Activated CD4-positive, alpha-beta T cell treated with anti-CD3 and anti-CD28 coated beads, Interleukin-2, amount 50 U/mL, for 48 hours (primary cell): ENCODE measurements at regions not wholly inside any gene's neighbourhood (a gene's known extent, or its start where the extent isn't known, plus 50 kb on each side); places are given as distances from the start of the nearest gene placed in this dataset.
"Not testable (repeated sequence)": the region's sequence is repeated elsewhere in the genome, so short reads cannot be mapped to it uniquely, and the experiment has no call there.

ENCODE experiments used
- DNase-seq, 2 experiments: peaks; one replicate each; pipeline ENCODE4 v3.0.0-alpha.2; 2020

DNA sequence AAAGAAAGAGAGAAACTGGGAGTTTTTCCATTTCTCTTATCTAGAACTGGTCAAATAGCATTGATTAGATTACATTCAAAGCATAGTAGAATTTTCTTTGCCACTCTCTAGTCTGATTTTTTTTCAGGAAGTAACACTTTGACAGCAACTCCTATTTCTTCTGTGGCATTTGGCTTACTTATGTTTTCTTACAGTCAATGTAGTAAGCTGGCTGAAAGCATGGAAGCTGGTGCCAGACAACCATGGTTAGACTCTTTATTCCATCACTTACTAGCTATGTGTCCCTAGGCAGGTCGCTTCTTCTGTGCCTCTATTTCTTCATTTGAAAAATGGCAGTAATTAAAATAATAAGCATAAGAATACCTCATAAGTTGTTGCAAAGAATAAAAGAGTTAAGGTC lies 54.2 kb upstream of the OPRM1 start:
- DNase-seq = no peak

DNA sequence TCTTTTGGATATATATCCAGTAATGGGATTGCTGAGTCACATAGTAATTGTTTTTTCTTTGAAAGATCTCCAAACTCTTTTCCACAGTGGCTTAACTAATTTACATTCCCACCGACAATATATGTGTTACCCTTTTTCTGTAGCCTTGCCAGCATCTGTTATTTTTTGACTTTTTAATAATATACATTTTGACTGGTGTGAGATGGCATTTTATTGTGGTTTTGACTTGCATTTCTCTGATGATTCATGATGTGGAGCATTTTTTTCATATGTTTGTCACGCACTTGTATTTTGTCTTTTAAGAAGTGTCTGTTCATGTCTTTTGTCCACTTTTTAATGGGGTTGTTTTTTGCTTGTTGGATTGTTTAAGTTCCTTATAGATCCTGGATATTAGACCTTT lies 58.9 kb upstream of the OPRM1 start:
- DNase-seq = no peak

DNA sequence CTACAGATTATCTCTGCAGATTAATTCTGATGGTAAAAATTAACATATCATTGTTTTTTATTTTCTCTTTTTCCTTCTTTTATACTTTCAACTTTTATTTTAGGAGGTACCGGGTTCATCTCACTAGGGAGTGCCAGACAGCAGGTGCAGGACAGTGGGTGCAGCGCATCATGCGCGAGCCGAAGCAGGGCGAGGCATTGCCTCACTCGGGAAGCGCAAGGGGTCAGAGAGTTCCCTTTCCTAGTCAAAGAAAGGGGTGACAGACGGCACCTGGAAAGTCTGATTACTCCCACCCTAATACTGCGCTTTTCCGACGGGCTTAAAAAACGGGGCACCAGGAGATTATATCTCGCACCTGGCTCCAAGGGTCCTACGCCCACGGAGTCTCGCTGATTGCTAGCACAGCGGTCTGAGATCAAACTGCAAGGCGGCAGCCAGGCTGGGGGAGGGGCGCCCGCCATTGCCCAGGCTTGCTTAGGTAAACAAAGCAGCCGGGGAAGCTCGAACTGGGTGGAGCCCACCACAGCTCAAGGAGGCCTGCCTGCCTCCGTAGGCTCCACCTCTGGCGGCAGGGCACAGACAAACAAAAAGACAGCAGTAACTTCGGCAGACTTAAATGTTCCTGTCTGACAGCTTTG lies 60.0 kb upstream of the OPRM1 start:
- DNase-seq = not testable (repeated sequence)

DNA sequence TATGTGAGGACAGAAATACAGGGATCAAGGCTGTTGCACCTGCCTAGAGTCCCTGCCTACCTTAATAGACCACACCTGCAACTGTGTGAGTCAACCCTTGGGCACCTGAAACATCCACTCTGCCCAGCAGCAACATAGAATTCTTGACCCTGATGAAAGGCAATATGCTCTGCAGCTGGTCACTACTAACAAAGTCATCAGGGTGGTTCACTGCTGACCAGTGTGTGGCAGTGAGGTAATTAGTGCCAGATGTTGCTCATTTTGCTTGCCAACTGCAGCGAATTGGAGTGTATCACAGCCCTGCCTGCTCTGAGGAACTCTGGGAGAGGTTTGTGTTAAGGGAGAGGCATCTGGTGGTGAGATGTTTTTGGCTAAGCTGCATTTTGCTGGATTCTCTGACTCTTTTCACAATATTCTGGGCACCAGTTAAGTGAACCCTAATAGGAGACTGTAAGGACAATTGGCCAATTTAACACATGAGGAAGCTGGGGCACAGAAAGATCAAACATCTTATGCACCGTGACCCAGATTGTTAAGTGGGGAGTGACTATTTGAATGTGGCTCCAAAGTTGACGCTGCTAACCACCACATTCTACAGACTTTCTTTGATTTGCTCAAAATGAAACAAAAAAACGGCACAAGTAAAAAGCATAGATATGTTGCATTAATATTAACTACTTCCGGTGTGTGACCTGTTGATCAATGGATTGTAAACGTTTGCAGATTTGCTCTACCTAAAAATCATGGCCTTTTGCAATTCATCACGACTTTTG lies 61.9 kb upstream of the OPRM1 start:
- no peak for DNase-seq

DNA sequence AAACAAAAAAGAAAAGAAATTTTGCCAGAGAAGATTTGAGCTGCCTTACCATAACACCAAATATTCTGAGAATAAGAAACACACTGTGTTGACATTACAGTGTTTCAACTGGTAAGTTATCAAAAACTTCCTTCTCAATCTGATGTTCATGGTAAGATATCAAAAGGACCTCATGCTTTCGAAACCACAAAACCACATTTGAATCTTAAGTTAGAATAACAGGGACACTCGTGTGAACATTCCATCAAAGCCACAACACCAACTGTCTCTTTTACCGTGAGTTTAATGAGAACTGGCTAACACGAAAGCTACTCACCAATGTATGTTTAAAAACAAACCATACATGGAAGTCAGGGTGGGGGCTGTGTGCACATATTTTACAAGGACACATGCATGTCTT lies 73.0 kb upstream of the OPRM1 start:
- DNase-seq = no peak

DNA sequence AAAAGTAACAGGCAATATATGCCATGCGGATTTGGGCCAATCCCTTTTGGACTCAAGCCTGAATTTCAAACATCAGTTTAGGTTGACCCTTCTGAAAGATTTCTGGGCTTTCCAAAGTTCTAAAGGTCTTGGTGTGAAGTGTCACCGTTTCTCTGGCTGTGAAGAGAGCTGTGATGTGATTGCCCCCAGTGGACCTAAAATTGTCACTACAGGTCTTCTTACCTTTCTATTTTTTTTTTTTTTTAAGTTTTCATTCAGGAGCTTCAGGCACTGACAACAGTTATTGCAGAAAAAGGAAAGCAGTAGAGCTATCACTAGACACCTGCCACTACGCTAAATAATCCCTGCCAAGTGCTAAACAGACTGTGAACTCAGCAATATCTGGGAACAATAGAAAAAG lies 75.7 kb upstream of the OPRM1 start:
- no peak for DNase-seq

DNA sequence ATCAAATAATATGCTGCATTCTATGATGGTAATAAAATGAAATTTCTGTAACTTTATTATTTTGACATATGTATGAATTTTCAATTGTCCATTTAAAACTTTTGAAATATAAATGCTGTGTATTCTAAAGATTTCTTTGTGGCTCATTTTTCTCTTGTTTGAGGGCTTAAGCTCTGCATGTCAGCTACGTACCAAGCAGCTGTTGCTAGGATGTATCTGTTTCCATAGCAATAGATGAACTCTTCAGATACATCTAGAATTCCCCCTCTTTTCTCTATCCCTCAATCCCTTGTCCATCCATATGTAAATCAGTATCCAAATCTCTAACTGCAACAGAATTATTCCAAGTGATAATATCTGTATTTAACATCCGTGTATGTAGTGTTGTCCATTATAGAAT lies 76.5 kb upstream of the OPRM1 start:
- DNase-seq = no peak

DNA sequence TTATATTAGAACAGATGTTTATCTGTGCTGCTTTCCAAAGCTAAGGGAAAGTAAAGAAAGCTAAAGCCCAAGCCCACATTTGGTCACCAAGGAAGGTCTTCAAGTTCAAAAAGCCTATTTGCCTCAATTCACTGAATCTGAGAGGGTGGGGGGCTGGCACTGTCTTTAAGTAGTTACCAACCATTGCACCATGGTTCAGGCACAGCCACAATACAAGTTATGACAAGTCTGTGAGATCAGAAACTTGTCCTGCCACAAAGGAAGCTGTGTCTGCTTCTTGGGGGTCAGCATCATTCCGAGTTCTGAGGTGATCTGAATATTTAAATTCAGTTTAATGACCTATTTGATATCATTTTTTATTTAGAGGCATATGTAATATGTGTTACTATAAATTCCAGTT lies 78.3 kb upstream of the OPRM1 start:
- DNase-seq = no peak

DNA sequence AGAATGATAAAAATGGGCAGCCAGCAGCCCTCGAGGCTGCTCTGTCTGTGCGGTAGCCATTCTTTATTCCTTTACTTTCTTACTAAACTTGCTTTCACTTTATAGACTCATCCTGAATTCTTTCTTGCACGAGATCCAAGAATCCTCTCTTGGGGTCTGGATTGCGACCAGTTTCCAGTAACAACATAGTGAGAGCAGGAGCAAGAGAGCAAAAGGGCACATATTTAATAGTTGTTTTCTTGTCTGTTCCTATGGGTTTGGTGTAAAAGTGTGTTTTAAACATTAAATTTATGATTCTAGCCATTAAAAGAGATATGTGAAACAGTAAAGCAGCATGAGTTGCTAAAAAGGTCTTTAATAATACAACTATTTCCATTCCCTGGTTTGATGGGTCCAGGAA lies 78.8 kb upstream of the OPRM1 start:
- no peak for DNase-seq

DNA sequence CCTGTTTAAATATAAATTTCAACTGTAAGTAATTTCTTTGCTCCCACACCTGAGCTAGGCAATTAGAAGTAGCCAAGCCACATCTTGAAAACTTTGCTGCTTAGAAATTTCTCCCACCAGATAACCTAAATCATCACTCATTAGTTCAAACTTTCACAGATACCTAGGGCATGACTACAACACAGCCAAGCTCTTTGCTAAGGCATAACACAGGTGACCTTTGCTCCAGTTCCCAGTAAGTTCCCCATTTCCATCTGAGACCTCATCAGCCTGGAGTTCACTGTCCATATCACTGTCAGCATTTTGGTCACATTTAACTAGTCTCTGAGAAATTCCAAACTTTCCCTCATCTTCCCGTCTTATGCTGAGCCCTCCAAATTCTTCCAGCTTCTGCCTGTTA lies 79.8 kb upstream of the OPRM1 start:
- DNase-seq = no peak

DNA sequence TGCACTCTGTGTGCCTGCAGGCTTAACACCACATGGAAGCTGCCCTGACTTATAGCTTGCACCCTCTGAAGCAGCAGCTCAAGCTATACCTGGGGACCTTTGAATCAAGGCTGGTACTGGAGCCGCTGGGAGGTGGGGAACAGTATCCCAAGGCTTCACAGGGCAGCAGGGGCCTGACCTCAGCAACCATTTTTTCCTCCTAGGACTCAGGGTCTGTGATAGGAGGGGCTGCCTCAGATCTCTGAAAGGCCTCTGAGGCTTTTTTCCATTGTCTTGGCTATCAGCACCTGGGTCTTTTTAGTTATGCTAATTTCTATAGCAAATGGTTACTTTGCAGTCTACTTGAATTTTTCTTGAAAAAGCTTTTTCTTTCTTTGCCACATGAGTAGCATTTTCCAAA lies 80.2 kb upstream of the OPRM1 start:
- no peak for DNase-seq

DNA sequence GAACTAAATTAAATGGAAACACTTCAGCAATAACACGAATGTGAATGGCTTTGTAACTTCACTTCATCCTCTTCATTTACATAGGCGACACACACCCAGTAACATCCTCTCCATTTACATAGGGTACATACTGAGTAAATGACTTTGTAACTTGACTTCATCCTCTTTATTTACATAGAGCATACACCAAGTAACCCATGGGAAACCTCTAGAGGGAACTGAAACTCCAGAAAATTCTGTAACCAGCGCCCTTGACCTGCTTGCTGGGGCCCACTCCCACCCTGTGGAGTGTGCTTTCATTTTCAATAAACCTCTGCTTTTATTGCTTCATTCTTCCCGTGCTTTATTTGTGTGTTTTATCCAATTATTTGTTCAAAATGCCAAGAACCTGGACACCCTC lies 81.6 kb upstream of the OPRM1 start:
- no peak for DNase-seq

DNA sequence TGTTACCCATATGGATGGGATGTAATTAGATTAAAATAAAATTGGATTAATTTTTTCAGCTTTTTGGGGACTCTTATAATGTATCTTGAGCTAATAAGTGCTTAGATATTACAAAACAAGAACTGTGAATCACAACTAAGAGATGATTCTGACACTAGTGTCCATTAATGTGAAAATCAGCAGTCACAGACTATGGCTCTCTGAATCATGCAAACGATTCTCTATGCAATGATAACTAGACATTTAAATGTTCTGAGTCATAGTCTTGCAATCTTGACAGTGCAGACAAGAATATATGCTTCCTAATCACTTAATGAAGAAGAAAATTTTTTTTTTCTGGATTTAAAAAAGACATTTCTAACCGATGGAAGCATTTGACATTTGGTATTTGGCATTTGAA lies 82.2 kb upstream of the OPRM1 start:
- DNase-seq = no peak

DNA sequence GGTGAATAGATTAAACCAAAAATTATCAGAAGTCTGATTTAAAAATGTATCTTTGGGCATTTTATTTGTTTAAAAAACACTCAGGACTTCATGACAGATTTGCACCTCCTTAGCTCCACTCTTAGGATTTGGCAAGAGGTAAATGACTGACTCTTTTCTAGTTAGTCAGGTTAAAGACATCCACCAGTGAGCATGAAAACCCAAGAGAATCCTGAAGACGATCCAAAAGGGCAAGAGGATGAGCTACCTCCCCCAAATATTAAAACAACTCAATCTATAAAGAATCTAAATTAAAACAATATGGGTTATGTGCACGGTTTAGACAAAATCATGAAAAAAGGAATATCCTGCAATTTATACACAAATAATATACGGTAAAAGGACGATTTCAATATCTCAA lies 89.4 kb upstream of the OPRM1 start:
- no peak for DNase-seq

DNA sequence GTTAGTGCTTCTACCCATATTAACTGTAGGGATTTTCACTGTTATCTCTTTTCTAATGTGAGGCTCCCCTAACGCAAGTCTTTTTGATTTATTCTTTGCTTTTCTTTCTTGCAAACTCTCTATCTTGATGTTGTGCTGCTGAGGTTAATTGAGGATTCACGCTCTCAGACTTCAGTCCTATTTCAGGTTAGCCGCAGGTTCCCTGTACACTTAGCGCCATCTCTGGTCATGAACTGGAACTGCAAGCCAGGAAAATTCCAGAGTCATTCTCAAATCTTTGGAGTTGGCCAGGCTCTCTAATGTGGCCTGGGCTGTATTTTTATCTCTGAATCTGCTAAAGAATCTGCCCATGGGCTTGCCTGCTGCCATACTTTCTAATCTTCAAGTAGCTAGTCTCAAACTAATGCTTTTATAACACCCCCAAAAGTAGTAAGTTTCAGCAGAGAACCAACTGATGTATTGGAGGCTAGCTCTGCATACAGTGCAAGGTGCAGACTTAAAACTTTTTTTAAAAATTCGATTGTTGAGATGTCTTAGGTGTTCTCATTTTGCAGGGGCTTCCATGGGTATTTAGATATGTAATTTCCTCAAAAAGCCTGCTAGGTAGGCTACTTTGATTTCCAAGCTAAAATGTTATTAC lies 91.1 kb upstream of the OPRM1 start:
- DNase-seq = peak; percentile 0 to 13

DNA sequence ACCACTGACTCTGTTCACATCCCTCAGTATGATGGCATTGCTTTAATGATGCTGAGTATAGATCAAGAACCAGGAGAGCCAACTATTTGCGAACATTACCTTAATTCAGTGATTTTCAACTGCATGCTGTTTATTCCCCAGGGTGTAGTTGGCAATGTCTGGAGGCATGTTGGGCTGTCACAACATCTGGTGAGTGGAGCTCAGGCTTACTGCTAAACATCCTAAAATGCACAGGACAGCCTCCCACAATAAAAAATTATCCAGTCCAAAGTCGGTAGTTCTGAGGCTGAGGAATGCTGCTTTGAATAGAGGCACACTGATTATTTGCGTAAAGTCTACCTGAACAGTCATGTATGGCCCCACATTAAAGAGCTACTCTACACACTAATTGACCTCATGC lies 94.8 kb upstream of the OPRM1 start:
- DNase-seq = no peak

DNA sequence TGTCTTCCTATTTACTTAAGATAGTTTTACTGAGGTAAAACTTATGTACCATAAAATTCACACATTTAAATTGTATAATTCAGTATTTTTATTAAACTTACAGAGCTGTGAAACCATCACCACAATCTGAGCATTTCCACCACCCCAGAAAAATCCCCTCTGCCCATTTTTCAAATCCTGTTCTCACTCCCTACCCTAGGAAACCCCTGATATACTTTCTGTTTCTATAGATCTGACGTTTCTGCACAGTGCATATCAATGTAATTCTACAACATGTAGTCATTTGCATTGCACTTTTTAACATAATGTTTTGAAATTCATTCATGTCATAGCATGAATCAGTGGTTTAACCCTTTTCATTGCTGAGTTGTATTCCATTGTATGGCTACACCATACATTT lies 96.7 kb upstream of the OPRM1 start:
- no peak for DNase-seq

DNA sequence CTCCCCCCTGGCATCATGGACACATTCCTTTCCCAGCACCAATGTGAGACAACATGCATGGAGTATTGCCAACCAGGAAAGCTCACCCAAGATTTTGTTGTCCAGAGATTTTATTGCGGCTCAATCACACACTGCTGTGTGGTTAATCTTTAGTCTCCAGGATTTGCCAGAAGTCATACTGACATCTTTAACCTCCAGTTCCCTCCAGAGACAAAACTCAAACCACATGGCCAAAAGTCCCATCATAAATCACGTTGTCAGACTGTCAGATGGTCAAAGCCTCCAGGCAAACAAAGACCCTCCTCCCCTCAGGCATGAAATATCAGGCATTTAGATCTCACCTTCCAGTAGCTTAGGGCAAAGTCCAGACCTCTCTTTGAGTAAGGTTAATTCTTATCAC lies 97.3 kb upstream of the OPRM1 start:
- DNase-seq = no peak

DNA sequence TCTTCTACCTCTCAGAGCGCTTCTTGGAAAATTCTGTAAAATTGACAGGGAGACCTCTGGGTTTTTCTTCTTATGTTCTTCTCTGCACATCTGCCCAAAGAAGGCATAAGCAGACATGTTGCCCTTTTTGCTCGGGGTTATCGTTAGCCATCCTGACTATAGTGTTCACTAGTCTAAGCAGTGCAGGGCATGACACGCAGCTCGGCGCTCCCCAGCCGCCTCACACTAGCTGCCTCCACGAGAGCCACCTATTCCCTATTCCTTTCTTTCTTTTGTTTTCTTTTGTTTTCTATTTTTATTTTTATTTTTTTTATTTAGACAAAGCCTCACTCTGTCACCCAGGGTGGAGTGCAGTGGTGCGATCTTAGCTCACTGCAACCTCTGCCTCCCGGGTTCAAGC lies 100.2 kb upstream of the OPRM1 start:
- no peak for DNase-seq

DNA sequence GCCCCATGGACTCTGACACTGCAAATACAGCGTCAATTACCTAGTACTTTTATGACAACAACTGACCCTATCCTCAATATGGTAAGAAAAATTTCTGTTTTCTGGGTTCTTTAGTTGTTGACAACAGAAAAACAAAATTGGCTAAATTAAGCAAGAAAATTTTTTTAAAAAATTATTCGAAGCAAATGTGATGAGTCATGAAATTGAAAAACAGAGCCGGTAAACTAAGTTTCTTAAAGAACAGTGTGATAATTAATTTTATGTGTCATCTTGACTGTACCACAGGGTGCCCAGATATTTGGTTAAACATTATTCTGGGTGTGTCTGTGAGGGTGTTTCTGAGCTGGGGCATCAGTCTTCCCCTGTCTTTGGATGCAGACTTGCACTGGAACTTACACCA lies 107.6 kb upstream of the OPRM1 start:
- DNase-seq = no peak

DNA sequence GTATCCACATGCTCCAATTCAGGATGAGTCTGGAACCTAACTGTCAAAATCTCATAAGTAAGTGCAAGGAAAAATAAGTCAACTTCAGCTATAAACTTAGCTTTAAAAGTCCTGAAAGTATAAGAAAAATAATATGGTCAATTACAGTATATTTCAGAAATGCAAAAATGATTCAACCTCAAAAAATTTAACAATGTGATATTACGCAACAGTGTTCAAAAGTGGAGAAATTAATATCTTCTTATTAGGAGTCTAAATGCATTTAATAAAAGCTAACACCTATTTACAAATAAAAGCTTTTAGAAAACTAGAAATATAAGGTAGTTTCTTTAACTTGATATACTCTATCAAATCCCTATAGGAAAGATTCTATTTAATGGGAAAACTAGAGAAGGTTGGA lies 111.2 kb upstream of the OPRM1 start:
- DNase-seq = no peak

DNA sequence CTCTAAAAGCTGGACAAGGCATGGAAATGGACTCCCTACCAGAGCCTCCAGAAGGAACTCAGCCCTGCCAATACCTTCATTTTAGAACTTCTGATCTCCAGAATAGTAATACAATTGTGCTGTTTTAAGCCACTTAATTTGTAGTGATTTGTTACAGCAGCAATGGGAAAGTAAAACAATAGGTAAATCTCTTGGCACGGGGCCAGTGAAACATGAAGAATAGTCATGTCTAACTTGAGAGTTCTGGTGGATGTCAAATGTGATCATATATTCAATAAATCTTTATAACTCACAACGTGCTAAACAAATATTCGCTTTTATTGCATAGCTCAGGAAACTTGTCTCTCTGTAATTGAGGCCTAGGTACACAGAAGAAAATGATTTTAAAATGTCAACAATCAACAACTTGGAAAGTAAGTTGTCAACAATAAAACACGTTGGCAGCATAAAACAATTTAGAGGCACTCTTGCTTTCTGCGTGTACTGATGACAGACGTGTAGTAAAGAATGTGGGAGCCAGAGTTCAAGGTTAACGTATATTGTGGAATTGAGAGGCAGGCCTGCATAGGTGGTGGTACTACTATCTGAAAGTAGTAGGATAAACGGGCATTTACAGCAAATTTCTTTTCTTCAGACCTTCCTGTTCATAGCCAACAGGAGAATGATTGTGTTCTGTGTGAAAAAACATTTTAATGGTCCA lies 140.5 kb upstream of the OPRM1 start:
- no peak for DNase-seq

DNA sequence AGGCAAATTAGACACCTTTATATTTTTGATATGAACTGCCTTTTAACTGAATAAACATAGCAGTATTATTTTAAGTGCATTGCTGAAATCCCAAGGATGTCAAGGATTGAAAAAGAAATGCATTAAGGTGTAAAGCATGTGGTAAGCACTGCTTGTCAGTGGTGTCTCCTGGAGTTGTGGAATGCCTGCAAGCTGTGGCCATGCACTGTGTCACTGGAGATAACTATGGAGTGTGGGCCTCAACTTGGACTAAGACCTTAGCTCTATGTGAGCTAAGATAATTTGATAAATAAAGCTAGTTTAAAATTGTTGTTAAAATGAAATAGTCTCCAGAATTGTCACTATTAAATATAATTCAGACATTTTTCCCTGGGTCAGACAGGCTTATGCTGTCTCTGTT lies 156.6 kb upstream of the OPRM1 start:
- no peak for DNase-seq

DNA sequence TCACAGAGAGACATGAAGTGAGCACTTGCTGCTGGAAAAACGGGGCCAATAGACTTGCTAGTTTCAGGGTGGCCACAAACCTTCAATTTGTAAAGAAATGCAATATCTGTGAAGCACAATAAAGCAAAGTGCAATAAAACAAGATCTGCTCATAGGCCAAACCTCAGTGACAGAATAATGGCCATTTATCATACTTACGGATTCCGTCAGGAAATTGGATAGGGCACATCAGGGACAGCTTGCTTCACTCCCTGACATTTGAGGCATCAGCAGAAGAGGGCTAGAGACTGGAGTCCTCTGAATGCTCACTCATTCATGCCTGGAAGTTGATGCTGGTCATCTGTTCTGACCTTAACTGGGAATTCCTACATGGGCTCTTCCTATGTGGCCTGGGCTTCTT lies 165.5 kb upstream of the OPRM1 start:
- no peak for DNase-seq
